IMR-90 (cell line): ENCODE measurements at regions not wholly inside any gene's neighbourhood (a gene's known extent, or its start where the extent isn't known, plus 50 kb on each side); places are given as distances from the start of the nearest gene placed in this dataset.

ENCODE experiments used
- ATAC-seq: fragments of 200-7000 bp; cut with Tn5 transposase; 2 replicates; pipeline ENCODE4 v1.9.1; 2020; ENCODE audit warnings: low read depth, mild to moderate bottlenecking, moderate library complexity
- BruUV-seq: library from RNA; stranded (reverse); fragments of 400-500 nt; replicated peaks from 2 replicates; lab custom pipeline; 2021; lab: Mats Ljungman, UMichigan
- CTCF ChIA-PET: fragments of 300-600 bp; formaldehyde crosslinking; extraction: SDS; loops from one replicate; lab custom pipeline; 2021; ENCODE audit warnings: antibody characterized with exemption; lab: Yijun Ruan, JAX
- POLR2A ChIA-PET: fragments of 300-600 bp; sonication (Branson Sonifier 250); formaldehyde crosslinking; loops from one replicate; lab custom pipeline; 2022; ENCODE audit warnings: antibody characterized with exemption; ENCODE audit not compliant: unreplicated experiment; lab: Charles Lee
- DNase-seq: peaks from one replicate; pipeline ENCODE4 v3.0.0; 2013
- H2AFZ ChIP-seq: replicated peaks from 2 replicates; pipeline ENCODE3; 2013; ENCODE audit warnings: low read length, mild to moderate bottlenecking; ENCODE audit not compliant: poor library complexity
- H2AK5ac ChIP-seq: 2 replicates; pipeline ENCODE4 v1.6.1; 2013; ENCODE audit warnings: low read depth, low read length, inconsistent platforms
- H2AK9ac ChIP-seq: replicated peaks from 2 replicates; pipeline ENCODE3; 2013; ENCODE audit warnings: mild to moderate bottlenecking, low read depth, low read length, moderate library complexity; ENCODE audit not compliant: poor library complexity
- H2BK120ac ChIP-seq: 2 replicates; pipeline ENCODE4 v1.6.1; 2013; ENCODE audit warnings: low read depth, low read length, inconsistent platforms
- H2BK15ac ChIP-seq: 3 replicates; pipeline ENCODE4 v1.6.1; 2013; ENCODE audit warnings: low read depth, low read length, inconsistent platforms
- H2BK20ac ChIP-seq: 2 replicates; pipeline ENCODE4 v1.6.1; 2013; ENCODE audit warnings: low read depth, mild to moderate bottlenecking, inconsistent platforms, low read length, moderate library complexity
- H2BK5ac ChIP-seq: 2 replicates; pipeline ENCODE4 v1.6.1; 2013; ENCODE audit warnings: mild to moderate bottlenecking, low read depth, low read length, inconsistent platforms; ENCODE audit not compliant: poor library complexity, severe bottlenecking
- H3K14ac ChIP-seq: replicated peaks from 2 replicates; pipeline ENCODE4 v1.6.1; 2013; ENCODE audit warnings: low read depth, low read length, inconsistent platforms
- H3K18ac ChIP-seq: 2 replicates; pipeline ENCODE4 v1.6.1; 2013; ENCODE audit warnings: low read depth, low read length, control low read depth
- H3K23ac ChIP-seq: 2 replicates; pipeline ENCODE4 v1.6.1; 2013; ENCODE audit warnings: low read depth, low read length, inconsistent platforms
- H3K27ac ChIP-seq: 2 replicates; pipeline ENCODE4 v1.5.1; 2013; ENCODE audit warnings: mild to moderate bottlenecking, control low read depth, low read length; ENCODE audit not compliant: insufficient read depth
- H3K27me3 ChIP-seq: 2 replicates; pipeline ENCODE4 v1.6.1; 2013; ENCODE audit warnings: low read length; ENCODE audit not compliant: control insufficient read depth, insufficient read depth
- H3K36me3 ChIP-seq: 2 replicates; pipeline ENCODE4 v1.6.1; 2013; ENCODE audit warnings: low read length, mixed read lengths; ENCODE audit not compliant: control insufficient read depth, insufficient read depth
- H3K4ac ChIP-seq: 2 replicates; pipeline ENCODE4 v1.6.1; 2013; ENCODE audit warnings: low read depth, low read length, inconsistent platforms
- H3K4me1 ChIP-seq: 2 replicates; pipeline ENCODE4 v1.6.1; 2013; ENCODE audit warnings: low read length, mixed read lengths; ENCODE audit not compliant: control insufficient read depth, insufficient read depth
- H3K4me2 ChIP-seq: 2 replicates; pipeline ENCODE4 v1.6.1; 2013; ENCODE audit warnings: low read depth, mild to moderate bottlenecking, control low read depth, low read length, moderate library complexity
- H3K4me3 ChIP-seq: 2 replicates; pipeline ENCODE4 v1.5.1; 2013; ENCODE audit warnings: low read depth, mild to moderate bottlenecking, control low read depth, low read length, moderate library complexity; ENCODE audit not compliant: insufficient read depth
- H3K56ac ChIP-seq: 2 replicates; pipeline ENCODE4 v1.6.1; 2013; ENCODE audit warnings: low read length, inconsistent platforms; ENCODE audit not compliant: insufficient read depth; ENCODE audit errors: extremely low read depth
- H3K79me1 ChIP-seq, 2 experiments: 2 replicates each; pipeline ENCODE4 v1.6.1; 2013; ENCODE audit warnings: low read length in 2 of 2, inconsistent platforms in 1 of 2, low read depth in 1 of 2
- H3K9ac ChIP-seq: 2 replicates; pipeline ENCODE4 v1.6.1; 2013; ENCODE audit warnings: low read depth, low read length, control low read depth
- H3K9me1 ChIP-seq: 2 replicates; pipeline ENCODE4 v1.6.1; 2013; ENCODE audit warnings: low read length, inconsistent platforms; ENCODE audit not compliant: insufficient read depth
- H3K9me3 ChIP-seq: 2 replicates; pipeline ENCODE4 v1.6.1; 2013; ENCODE audit warnings: low read length; ENCODE audit not compliant: control insufficient read depth, insufficient read depth
- H4K20me1 ChIP-seq: 2 replicates; pipeline ENCODE4 v1.6.1; 2013; ENCODE audit warnings: low read length, inconsistent platforms; ENCODE audit not compliant: insufficient read depth
- H4K5ac ChIP-seq: 2 replicates; pipeline ENCODE4 v1.6.1; 2013; ENCODE audit warnings: mild to moderate bottlenecking, low read depth, low read length, control low read depth
- H4K8ac ChIP-seq, 2 experiments: 2 replicates each; pipeline ENCODE4 v1.6.1; 2013; ENCODE audit warnings: low read depth in 2 of 2, low read length in 2 of 2, control low read depth in 1 of 2, inconsistent platforms in 1 of 2
- H4K91ac ChIP-seq: 2 replicates; pipeline ENCODE4 v1.6.1; 2013; ENCODE audit warnings: low read depth, low read length, inconsistent platforms; ENCODE audit not compliant: insufficient read depth
- CEBPB ChIP-seq: IDR thresholded peaks from 2 replicates; pipeline ENCODE4 v1.6.1; 2012; ENCODE audit warnings: low read depth, low read length, improper control_type of control experiment
- RFX5 ChIP-seq: IDR thresholded peaks from 2 replicates; pipeline ENCODE4 v1.8.0; 2012; ENCODE audit warnings: low read depth, mild to moderate bottlenecking, low read length, moderate library complexity
- WGBS, 2 experiments: methylation state at CpG; one replicate each; pipeline versions ENCODE4 v1.1.5 to v1.1.7; 2013; ENCODE audit warnings: missing lambda C conversion rate in 2 of 2; ENCODE audit not compliant: insufficient read length in 1 of 2; ENCODE audit errors: extremely low coverage in 2 of 2; 5-methylcytosine and 5-hydroxymethylcytosine counted together
- dilution Hi-C: fragments of 300-500 bp; cut with HindIII; formaldehyde crosslinking; loops from one replicate; pipeline ENCODE4 v1.14.3; 2018; ENCODE audit warnings: low sequenced_read_pairs; ENCODE audit not compliant: unreplicated experiment
- in situ Hi-C: fragments of 300-500 bp; cut with MboI; formaldehyde crosslinking; loops from 3 replicates; pipeline ENCODE4 v1.14.3; 2019; ENCODE audit warnings: low sequenced_read_pairs, inconsistent platforms, mixed read lengths
- intact Hi-C: fragments of 100-400 bp; cut with micrococcal nuclease; formaldehyde crosslinking; loops from 2 replicates; pipeline ENCODE4 v1.10.0; 2022

GRCh38 chr1:238485057-238485911 is 594.6 kb upstream of the ZP4 start:
- peak overlapping the region; percentile 53; the same call in 1 of the 2 replicates for H3K27ac ChIP-seq
- in situ Hi-C loops = no loop called here
- peak overlapping the region; percentile 42 for H2AK9ac ChIP-seq
- no peak overlapping the region for H4K5ac ChIP-seq
- H2BK5ac ChIP-seq = no peak overlapping the region
- H3K79me1 ChIP-seq = no peaks in the 10 kb centered on the region
- H3K4me3 ChIP-seq = no peak overlapping the region
- 0 out of 2 replicates have a peak overlapping the region, but pooled peaks have one; percentile 17 for H3K56ac ChIP-seq
- WGBS, 2 experiments = 80% methylated on average over 1 of the region's 14 CpGs; no CpG with 5 or more reads in 1 of the 2 experiments
- H3K4ac ChIP-seq = peak overlapping the region; percentile 61; the same call in 1 of the 2 replicates
- H3K9me3 ChIP-seq = no peaks in the 10 kb centered on the region
- H3K14ac ChIP-seq = peak overlapping the region; percentile 41; the same call in 1 of the 2 replicates
- peak overlapping the region in 1 of 2 experiments; percentile 7; a peak in 2 of 4 replicates for H4K8ac ChIP-seq
- H2BK120ac ChIP-seq = peak overlapping the region; percentile 32; the same call in 1 of the 2 replicates
- ChIA-PET POLR2A (no interaction called here), CTCF (no interaction called here)
- H3K4me1 ChIP-seq = peaks cover 2% of the 10 kb centered on the region; the same call in 1 of the 2 replicates
- DNase-seq (peak; percentile 60), ATAC-seq (peak; percentile 73)
- 0 out of 2 replicates have a peak overlapping the region, but pooled peaks have one; percentile 53 for H2BK20ac ChIP-seq
- no peaks in the 10 kb centered on the region for H3K9me1 ChIP-seq
- H3K4me2 ChIP-seq = no peak overlapping the region
- H4K20me1 ChIP-seq = no peaks in the 10 kb centered on the region
- no peaks in the 10 kb centered on the region for H3K27me3 ChIP-seq
- intact Hi-C loops = no loop called here
- peak overlapping the region; percentile 31 for H3K18ac ChIP-seq
- H2AK5ac ChIP-seq = no peak overlapping the region
- no peak overlapping the region; the same call in 2 of the 3 replicates for H2BK15ac ChIP-seq
- no peaks in the 10 kb centered on the region for H3K36me3 ChIP-seq
- peak overlapping the region; percentile 49 for H2AFZ ChIP-seq
- 0 out of 2 replicates have a peak overlapping the region, but pooled peaks have one; percentile 66 for H3K23ac ChIP-seq
- no TSS peak for BruUV-seq
- dilution Hi-C loops = no loop called here
- H3K9ac ChIP-seq = no peak overlapping the region; the same call in 1 of the 2 replicates
- no peak overlapping the region; the same call in 1 of the 2 replicates for H4K91ac ChIP-seq
- no peak for TF ChIP-seq RFX5
- TF ChIP-seq CEBPB = peak; percentile 72; the same call in 1 of the 2 replicates
